ENCODE measurements at regions not wholly inside any gene's neighbourhood (a gene's known extent, or its start where the extent isn't known, plus 50 kb on each side); places are given as distances from the start of the nearest gene placed in this dataset.

GRCh38 chrX:25650216-25650820 lies 487.8 kb upstream of the MAGEB18 start:
- TF ChIP-seq CTCF (IDR thresholded peaks at IDR 0.05) = no peak
- no peak for TF ChIP-seq POLR2A (IDR thresholded peaks at IDR 0.05)

Data from gastroesophageal sphincter (tissue), 3 donors.